GM18517 (cell line): ENCODE measurements at regions not wholly inside any gene's neighbourhood (a gene's known extent, or its start where the extent isn't known, plus 50 kb on each side); places are given as distances from the start of the nearest gene placed in this dataset.
A peak's percentile ranks its signal among the peaks of the same experiment; 100 is the strongest.
"Not testable (repeated sequence)": the region's sequence is repeated elsewhere in the genome, so short reads cannot be mapped to it uniquely, and the experiment has no call there.

Experiments used
- ATAC-seq: cut with Tn5 transposase; IDR thresholded peaks from one replicate; pipeline ENCODE4 v1.9.1; 2021; ENCODE audit warnings: mild to moderate bottlenecking, moderate library complexity; ENCODE audit not compliant: unreplicated experiment

DNA sequence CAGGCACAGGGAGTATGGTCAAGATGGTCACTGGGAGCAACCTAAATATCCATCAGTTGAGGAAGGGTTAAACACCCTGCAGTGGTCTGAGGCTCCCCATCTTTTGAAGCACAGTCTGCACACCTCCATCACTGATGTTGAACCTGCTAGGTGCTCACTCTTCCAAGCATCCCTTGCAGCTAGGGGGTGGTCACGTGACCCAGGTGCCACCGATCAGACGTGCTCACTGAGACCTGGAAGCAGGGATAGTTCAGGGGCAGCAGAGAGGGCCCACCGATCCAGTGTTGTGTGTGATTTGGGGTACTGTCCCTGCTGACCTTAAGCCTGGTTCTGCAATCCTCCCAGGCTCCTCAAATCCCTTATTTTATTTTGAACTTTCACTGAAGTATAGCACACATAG lies 134.6 kb downstream of the CEBPB start:
- no peak for ATAC-seq

DNA sequence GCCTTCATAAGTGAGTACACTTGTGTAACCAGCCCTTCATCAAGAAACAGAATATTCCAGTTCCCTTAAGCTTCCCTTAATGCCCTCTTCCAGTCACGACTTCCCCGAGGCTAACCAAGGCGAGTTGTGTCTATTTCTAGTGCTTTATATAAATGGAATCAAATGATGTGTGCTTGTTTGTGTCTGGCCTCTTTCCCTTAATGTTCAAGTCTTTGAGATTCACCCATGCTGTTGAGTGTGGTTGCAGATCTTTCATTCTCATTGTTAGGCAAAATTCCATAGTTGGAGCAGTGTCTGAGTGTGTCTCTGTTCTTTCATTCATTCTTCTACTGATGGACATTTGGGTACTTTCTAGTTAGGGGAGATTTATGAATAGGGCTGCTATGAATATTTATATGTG lies 135.0 kb downstream of the CEBPB start:
- ATAC-seq: no peak

DNA sequence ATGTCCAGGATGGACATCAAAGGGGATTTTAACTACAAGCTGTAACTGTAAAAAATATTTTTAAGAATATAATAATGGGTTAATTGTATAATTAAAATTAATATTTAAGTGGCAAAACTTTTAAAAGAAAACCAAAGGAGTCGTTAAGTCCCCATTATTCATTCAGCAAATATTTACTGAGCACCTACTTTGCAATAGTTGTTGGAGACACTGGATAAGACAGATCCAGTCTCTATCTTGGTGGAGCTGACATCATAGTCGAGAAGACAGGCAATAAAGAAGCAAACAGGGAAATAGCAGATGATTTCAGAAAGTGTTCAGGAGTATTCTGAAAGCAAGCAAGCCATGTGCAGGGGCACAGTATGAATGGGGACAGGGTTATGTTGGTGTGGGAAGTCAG lies 137.0 kb downstream of the CEBPB start:
- no peak for ATAC-seq

GRCh38 chr20:50328222-50328979 lies 137.8 kb downstream of the CEBPB start:
- no peak for ATAC-seq

GRCh38 chr20:50328996-50329898 lies 138.6 kb downstream of the CEBPB start:
- no peak for ATAC-seq

DNA sequence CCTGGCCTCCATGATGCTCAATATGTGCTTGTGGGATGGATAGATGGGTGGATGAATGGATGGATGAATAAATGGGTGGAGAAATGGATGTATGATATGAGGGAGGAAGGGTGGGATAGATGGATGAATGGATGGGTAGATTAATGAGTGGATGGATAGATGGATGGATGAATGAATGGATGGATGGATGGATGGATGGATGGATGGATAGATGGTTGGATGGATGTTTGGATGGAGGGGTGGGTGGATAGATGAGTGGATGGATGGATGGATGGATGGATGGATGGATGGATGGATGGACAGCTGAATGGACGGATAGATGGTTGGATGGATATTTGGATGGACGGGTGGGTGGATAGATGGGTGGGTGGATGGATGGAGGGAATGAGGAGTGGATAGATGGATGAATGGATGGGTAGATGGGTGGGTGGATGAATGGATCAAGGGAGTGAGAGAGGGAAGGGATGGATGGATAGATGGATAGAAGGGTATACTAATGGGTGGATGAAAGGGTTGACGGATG lies 139.4 kb downstream of the CEBPB start:
- no peak for ATAC-seq

DNA sequence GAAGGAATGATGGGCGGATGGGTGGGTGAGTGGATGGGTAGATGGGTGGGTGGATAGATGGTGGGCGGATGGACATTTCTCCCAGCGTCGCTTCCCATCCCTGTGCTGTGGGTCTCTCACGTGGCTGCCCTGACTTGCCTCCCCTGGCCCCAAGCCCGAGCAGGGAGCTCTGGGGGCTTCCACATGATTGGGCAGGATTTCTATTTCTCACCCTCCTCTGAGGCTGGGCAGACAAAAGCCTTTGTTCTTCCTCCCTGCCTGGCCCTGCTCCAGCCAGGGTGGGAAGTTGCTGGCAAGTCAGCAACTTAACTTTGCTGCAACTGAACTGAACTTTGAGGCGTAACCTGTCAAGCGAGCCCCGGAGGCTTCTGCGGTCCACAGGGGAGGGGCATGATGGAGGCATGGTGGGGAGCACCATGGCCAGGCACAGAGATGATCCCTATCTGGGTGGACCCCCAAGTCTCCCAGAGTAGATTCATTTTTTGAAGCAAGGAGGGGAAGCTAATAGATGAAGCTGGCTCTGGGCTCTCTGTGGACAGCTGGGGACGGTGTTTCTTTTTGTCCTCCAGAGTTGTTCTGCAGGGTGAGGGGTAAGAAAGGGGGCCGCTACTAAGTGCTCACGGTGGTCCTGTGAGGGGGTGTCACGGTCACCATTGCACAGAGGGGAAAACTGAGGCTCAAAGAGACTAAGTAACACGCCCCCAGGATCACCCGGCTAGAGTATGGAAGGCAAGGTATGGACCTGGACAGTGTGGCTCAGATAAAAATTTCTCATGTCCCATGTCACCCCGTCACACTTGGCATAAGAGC lies 140.1 kb downstream of the CEBPB start:
- no peak for ATAC-seq

DNA sequence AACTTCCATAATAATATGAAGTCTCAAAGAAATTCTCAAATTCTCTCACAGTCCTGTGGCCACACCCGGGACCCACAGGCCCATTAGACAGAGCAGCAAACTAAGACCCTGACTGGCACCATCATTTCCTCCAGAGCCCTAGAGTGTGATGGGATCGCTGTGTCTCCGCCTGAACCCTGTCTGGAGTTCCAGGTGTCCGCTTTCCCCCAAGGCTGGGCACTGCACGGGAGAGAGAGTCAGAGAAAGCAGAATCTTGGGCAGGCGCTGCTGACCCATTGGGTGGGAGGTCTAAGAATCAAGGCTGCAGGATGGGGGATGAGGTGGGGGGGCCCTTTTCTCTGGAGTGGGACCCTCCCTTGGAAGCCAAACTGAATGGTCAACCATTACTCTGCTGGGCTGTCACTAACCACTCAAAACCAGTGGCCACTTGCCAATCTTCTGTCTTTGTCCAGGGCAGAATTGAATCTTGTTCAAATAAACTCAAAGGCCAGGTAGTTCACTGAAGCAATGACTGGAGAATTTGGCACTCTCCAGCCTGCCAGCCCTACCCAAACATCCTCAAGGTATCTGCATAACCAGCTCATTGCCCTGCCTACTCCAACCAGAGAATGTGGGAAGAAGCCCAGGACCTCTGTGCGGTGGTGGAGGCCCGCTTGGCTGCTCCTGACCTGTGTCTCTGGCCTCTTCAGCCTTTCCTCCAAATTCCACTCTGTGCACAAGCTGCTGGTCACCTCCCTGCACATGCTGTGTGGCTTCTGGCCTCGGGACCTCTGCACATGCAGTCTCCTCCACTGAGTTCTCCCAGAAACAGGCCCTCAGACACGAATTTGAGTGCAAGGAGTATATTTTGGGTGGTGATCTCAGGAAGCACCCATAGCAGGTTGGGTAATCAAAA lies 141.1 kb downstream of the CEBPB start:
- ATAC-seq: no peak

DNA sequence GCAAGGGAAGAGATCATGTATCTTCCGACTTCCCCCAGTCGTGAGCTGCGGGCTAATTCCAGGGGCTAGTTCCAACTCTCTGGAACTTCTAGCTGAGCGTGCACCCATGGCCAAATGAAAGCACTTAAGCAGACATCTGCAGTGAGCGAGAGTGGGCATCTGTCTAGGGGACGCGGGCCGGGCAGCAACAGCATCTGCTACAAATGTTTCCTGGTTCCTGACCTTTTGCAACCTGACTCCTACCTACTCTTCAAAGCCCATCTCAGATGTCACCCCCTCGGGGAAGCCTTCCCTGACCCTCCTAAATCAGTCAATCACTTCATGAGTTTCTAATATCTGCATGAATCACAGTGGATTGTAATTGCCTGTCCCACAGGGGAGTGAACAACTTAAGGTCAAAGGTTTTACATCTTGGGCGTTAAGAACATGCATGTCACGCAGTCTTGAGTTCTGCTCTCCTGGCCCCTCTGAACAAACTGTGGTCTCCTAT lies 141.9 kb downstream of the CEBPB start:
- ATAC-seq: no peak

DNA sequence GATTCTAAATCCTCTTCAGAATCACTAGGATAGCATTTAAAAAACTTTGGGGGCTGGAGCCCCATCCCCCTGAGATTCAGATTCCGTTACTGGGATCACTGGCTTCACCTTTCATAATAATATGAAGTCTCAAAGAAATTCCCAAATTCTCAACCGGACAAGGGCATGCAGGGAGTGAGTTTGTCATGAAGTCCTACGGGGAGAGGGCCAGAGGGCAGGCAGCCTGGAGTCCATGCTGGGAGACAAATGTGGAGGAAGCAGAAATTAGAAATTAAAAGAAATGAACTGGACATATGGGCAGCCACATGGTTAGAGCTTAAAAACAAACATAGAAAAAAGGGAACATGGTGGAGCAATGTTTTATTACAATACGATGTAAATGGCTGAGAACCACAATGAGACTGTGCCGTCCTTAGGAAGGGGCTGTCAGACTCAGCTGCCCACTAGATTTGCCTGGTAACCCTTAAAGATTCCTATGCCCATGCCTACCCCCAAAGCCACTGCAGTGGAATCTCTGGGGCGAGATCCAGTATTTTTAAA lies 142.6 kb downstream of the CEBPB start:
- ATAC-seq: no peak

DNA sequence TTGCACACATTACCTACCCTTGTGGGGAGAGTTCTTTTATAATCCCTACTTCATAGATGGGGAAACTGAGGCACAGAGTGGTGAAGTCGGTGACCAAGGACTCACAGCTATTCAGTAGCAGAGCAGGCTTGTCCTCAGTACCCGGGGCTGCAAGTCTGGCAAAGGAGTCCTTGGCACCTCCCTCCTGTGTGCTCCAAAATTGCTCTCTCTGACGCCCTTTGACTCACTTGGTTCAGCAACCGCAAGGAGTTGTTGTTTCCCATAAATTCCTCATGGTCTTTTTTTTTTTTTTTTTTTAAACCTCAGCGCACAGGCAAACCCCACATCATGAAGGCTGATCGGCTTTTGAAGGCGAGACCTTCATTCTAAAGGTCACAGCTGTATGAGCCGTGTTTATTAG lies 143.2 kb downstream of the CEBPB start:
- ATAC-seq: no peak

DNA sequence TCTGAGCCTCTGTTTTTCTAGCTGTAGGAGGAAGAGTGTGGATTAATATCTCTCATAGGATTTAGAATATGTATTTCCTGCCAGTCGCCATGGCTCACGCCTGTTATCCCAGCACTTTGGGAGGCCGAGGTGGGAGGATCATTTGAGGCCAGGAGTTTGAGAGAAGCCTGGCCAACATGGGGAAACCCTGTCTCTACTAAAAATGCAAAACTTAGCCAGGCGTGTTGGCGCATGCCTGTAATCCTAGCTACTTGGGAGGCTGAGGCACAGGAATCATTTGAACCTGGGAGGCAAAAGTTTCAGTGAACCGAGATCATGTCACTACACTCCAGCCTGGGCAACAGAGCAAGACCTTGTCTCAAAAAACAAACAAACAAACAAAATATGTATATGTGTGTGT lies 143.9 kb downstream of the CEBPB start:
- not testable (repeated sequence) for ATAC-seq

- ATAC-seq: no peak
Observed at GRCh38 chr20:50335105-50335504, 144.5 kb downstream of the CEBPB start.

DNA sequence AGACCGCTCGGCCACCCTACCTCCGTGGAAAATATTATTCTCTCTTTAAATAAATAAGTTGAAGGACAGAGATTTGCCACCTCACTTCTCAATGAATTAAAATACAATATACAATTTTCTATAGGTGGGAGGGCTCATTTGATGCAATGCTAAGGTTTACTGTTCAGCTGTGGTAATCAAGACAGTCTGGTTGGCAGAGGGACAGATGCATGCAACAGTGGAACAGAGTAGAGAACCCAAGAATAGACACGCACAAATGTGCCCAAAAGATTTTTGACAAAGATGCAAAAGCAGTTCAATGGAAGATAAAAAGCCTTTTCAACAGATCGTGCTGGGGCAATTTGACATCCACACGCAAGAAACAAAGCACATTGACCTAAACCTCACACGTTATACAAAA lies 145.2 kb downstream of the CEBPB start:
- ATAC-seq: no peak

- ATAC-seq: no peak
Observed at GRCh38 chr20:50336661-50337060, 146.0 kb downstream of the CEBPB start.

DNA sequence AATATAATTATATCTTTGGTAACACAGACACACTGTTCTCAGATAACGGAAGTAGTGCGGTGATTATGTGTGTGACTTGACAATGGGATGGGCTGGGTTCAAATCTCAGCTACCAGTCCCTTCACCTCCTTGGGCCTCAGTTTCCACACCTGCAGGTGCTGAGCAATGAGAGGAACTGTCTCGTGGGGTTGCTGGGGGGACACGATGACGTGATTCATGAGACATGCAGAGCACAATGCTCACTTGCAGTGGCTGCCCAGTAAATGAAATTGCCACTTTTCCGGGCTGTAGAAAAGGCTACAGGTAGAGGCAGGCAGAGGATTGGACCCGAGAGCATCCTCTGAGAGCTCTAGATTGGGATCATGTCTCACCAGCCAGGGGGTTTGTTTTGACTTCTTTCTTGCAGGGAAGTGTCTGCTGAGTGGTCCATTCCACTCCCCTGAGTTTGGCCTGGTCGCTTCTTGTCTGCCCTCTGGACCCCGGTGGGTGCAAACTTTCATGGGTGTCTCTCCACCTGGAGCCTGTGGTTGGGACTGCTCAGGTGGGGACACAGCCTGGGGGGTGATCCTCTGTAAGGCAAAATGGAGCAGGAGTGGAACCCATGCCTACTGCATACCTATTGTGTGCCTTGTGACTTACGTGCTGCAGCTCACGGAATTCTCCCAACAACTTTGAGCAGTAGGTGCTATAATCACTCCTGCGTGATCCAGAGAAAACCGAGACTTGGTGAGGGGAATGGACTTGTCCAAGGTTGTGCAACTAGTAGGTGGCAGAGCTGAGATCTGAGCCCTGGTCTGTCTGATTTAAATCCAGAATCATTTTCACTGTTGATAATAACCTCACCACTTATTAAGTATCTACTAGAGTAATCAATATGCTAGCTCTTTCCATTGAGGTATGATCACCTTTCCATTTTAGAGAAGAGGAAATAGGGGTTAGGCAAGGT lies 147.2 kb downstream of the CEBPB start:
- no peak for ATAC-seq

- ATAC-seq: peak; percentile 71
Observed at GRCh38 chr20:50338479-50339391, 148.1 kb downstream of the CEBPB start.
